Peyer's patch (tissue), 4 donors: ENCODE measurements at regions not wholly inside any gene's neighbourhood (a gene's known extent, or its start where the extent isn't known, plus 50 kb on each side); places are given as distances from the start of the nearest gene placed in this dataset.

Experiments
- DNase-seq, 3 donors: peaks; one replicate each; pipeline ENCODE4 v3.0.0-alpha.2; 2017 to 2019
- H3K27ac ChIP-seq, 4 donors: fragments of 200-600 bp; sonication (generic); one replicate each; pipeline ENCODE4 v1.5.1; 2016 to 2019
- H3K27me3 ChIP-seq, 2 donors: fragments of 200-600 bp; sonication (generic); one replicate each; pipeline ENCODE4 v1.5.1; 2019
- H3K36me3 ChIP-seq, 3 donors: fragments of 200-600 bp; sonication (generic); one replicate each; pipeline ENCODE4 v1.5.1; 2016 to 2019
- H3K4me1 ChIP-seq, 4 donors: fragments of 200-600 bp; sonication (generic); one replicate each; pipeline ENCODE4 v1.5.1; 2016 to 2019
- H3K4me3 ChIP-seq, 4 donors: fragments of 200-600 bp; sonication (generic); 1 replicate in 3 of 4; 2 replicates in 1 of 4; pipeline ENCODE4 v1.5.1; 2016 to 2019; ENCODE audit warnings: mild to moderate bottlenecking in 1 of 4
- H3K9me3 ChIP-seq, 4 donors: fragments of 200-600 bp; sonication (generic); one replicate each; pipeline ENCODE4 v1.5.1; 2016 to 2019; ENCODE audit warnings: mild to moderate bottlenecking in 1 of 4
- CTCF ChIP-seq, 6 experiments: fragments of 450-650 bp in 4 of 6; fragments of 200-600 bp in 2 of 6; sonication (generic) in 1 of 6; IDR thresholded peaks; one replicate each; pipeline ENCODE4 v1.5.1; 2017 to 2019; ENCODE audit warnings: antibody characterized with exemption in 6 of 6, mild to moderate bottlenecking in 3 of 6, moderate library complexity in 1 of 6
- POLR2A ChIP-seq, 2 donors: fragments of 450-650 bp; IDR thresholded peaks; one replicate each; pipeline ENCODE4 v1.5.1; 2017; ENCODE audit warnings: antibody characterized with exemption in 2 of 2, mild to moderate bottlenecking in 2 of 2, moderate library complexity in 2 of 2

DNA sequence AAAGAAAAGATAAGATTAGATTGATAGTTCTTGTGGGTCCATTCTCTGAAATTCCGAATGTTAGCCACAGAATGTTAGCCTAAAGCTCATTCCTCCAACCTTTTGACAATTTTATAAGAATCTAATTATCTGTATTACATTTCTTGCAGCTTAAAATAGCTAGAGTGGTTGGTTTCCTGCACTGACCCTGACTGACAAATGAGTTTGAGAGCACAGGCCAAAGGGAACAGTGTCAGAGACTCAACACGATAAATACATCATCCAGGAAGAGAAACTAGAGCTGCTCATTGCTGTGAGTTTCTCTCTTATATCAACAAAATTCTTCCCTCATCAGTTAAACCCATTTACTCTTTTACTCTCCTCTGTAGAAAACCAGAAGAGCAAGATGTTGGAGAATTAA is 82.1 kb upstream of the PPM1J start:
- TF ChIP-seq POLR2A (IDR thresholded peaks at IDR 0.05), result no peak
- no peak for TF ChIP-seq CTCF (IDR thresholded peaks at IDR 0.05)
- Histone ChIP-seq H3K27me3 (no peaks in the 10 kb centered on the region), H3K9me3 (no peaks in the 10 kb centered on the region), H3K36me3 (no peaks in the 10 kb centered on the region), H3K27ac (no peak overlapping the region), H3K4me1 (no peaks in the 10 kb centered on the region), H3K4me3 (no peak overlapping the region)
- no peak for DNase-seq

DNA sequence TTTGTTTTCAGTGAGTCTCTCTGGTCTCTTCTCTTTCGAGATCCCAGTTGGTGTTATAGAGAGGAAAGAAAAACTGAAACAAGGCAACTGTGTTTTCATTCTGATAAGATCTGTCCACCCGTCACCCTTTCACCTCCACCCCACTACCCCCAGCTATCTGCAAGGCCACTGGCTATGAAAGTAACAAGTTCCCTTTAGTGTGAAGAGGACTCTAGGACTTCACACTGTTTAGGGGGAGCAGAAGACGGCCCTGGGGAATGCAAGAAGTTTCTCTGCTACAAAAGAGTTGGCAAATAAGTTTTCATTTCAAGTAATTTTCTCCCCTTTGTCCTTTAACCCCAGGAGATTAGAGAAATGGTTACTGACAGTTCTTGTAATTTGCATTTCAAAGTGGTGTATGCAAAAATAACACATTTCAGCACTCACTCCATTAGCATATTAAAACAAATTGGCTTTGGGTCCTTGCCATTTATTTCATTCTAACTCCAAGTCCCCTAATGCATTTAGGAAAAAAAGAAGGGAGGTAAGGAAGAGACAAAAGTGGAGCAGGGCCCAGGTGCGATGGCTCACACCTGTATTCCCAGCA is 79.6 kb upstream of the PPM1J start:
- no peaks in the 10 kb centered on the region for H3K4me1 ChIP-seq
- H3K9me3 ChIP-seq, result no peaks in the 10 kb centered on the region
- no peaks in the 10 kb centered on the region for H3K27me3 ChIP-seq
- H3K36me3 ChIP-seq, result no peaks in the 10 kb centered on the region
- H3K27ac ChIP-seq, result no peak overlapping the region
- DNase-seq, result no peak
- TF ChIP-seq CTCF (IDR thresholded peaks at IDR 0.05) (no peak), POLR2A (IDR thresholded peaks at IDR 0.05) (no peak)
- H3K4me3 ChIP-seq, result no peak overlapping the region

- Histone ChIP-seq H3K4me3 (no peak overlapping the region), H3K4me1 (no peaks in the 10 kb centered on the region), H3K27ac (no peak overlapping the region), H3K9me3 (no peaks in the 10 kb centered on the region), H3K36me3 (no peaks in the 10 kb centered on the region), H3K27me3 (no peaks in the 10 kb centered on the region)
- DNase-seq, result no peak
- TF ChIP-seq POLR2A (IDR thresholded peaks at IDR 0.05), result no peak
- no peak for TF ChIP-seq CTCF (IDR thresholded peaks at IDR 0.05)
Measured at GRCh38 chr1:112793631-112794565, 78.8 kb upstream of the PPM1J start.

DNA sequence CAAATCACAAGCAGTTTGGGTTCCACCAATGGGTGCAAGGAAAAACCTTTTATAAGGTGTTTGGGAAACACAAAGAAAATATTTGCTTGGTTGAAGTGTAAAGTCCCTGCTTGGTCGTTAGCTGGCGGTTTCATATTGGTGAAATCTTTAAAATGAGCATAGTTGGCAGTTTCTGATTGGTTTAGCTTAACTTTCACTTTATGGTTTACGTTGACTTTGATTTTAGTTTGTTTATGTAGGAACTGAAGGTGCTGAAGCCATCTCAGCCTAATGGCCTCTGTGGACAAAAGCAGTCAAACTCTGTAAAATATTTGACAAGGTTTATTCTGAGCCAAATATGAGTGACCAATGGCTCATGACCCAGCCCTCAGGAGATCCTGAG is 76.6 kb upstream of the PPM1J start:
- DNase-seq, result no peak
- no peak overlapping the region for H3K27ac ChIP-seq
- no peaks in the 10 kb centered on the region for H3K4me1 ChIP-seq
- H3K9me3 ChIP-seq, result no peaks in the 10 kb centered on the region
- no peaks in the 10 kb centered on the region for H3K27me3 ChIP-seq
- H3K4me3 ChIP-seq, result no peak overlapping the region
- H3K36me3 ChIP-seq, result no peaks in the 10 kb centered on the region
- TF ChIP-seq POLR2A (IDR thresholded peaks at IDR 0.05) (no peak), CTCF (IDR thresholded peaks at IDR 0.05) (no peak)

- H3K36me3 ChIP-seq, result no peaks in the 10 kb centered on the region
- TF ChIP-seq POLR2A (IDR thresholded peaks at IDR 0.05) (no peak), CTCF (IDR thresholded peaks at IDR 0.05) (no peak)
- no peak overlapping the region for H3K27ac ChIP-seq
- H3K27me3 ChIP-seq, result no peaks in the 10 kb centered on the region
- DNase-seq, result no peak
- H3K4me3 ChIP-seq, result no peak overlapping the region
- no peaks in the 10 kb centered on the region for H3K9me3 ChIP-seq
- H3K4me1 ChIP-seq, result no peaks in the 10 kb centered on the region
Measured at GRCh38 chr1:112790920-112791722, 76.0 kb upstream of the PPM1J start.
